GM23338 (cell line): ENCODE measurements at regions not wholly inside any gene's neighbourhood (a gene's known extent, or its start where the extent isn't known, plus 50 kb on each side); places are given as distances from the start of the nearest gene placed in this dataset.

Experiments
- ATAC-seq: fragments of 200-7000 bp; cut with Tn5 transposase; 3 replicates; pipeline ENCODE4 v1.9.1; 2020
- DNase-seq: peaks from one replicate; pipeline ENCODE4 v3.0.0-alpha.2; 2015; ENCODE audit warnings: low spot score
- H2AFZ ChIP-seq: fragments of 200-600 bp; sonication (generic); 2 replicates; pipeline ENCODE4 v1.8.0; 2016; ENCODE audit warnings: antibody characterized with exemption, mild to moderate bottlenecking, moderate library complexity
- H3F3A ChIP-seq: fragments of 200-600 bp; sonication (generic); replicated peaks from 2 replicates; pipeline ENCODE4 v1.8.0; 2017; ENCODE audit warnings: antibody characterized with exemption, mixed run types, low read depth
- H3K27ac ChIP-seq: fragments of 200-600 bp; sonication (generic); 2 replicates; pipeline ENCODE4 v1.6.1; 2016; ENCODE audit warnings: low read depth
- H3K27me3 ChIP-seq: fragments of 200-600 bp; sonication (generic); 2 replicates; pipeline ENCODE4 v1.8.0; 2016; ENCODE audit warnings: mild to moderate bottlenecking, mixed run types, moderate library complexity; ENCODE audit not compliant: insufficient read depth
- H3K36me3 ChIP-seq: fragments of 200-600 bp; sonication (generic); 2 replicates; pipeline ENCODE4 v1.8.0; 2016; ENCODE audit warnings: mild to moderate bottlenecking; ENCODE audit not compliant: insufficient read depth
- H3K4me1 ChIP-seq: fragments of 200-600 bp; sonication (generic); 2 replicates; pipeline ENCODE4 v1.8.0; 2016; ENCODE audit warnings: mild to moderate bottlenecking, moderate library complexity; ENCODE audit not compliant: insufficient read depth
- H3K4me2 ChIP-seq: fragments of 200-600 bp; sonication (generic); 2 replicates; pipeline ENCODE4 v1.7.1; 2017; ENCODE audit warnings: mixed run types
- H3K4me3 ChIP-seq: fragments of 200-600 bp; sonication (generic); 2 replicates; pipeline ENCODE4 v1.6.1; 2016; ENCODE audit warnings: mixed run types
- H3K79me2 ChIP-seq: fragments of 200-600 bp; sonication (generic); replicated peaks from 2 replicates; pipeline ENCODE4 v1.8.0; 2017; ENCODE audit warnings: mild to moderate bottlenecking; ENCODE audit not compliant: insufficient read depth
- H3K9me2 ChIP-seq: fragments of 200-600 bp; sonication (generic); 2 replicates; pipeline ENCODE4 v1.8.0; 2017; ENCODE audit not compliant: insufficient read depth
- H4K20me1 ChIP-seq: fragments of 200-600 bp; sonication (generic); replicated peaks from 2 replicates; pipeline ENCODE4 v1.8.0; 2017; ENCODE audit warnings: mild to moderate bottlenecking; ENCODE audit not compliant: insufficient read depth
- H3K27ac Mint-ChIP-seq: 2 replicates; pipeline ENCODE4 v1.8.0; 2020; ENCODE audit warnings: inconsistent platforms, mild to moderate bottlenecking, moderate library complexity, mixed read lengths
- H3K27me3 Mint-ChIP-seq: 3 replicates; pipeline ENCODE4 v1.8.0; 2022; ENCODE audit warnings: low read depth, mild to moderate bottlenecking, moderate library complexity, mixed read lengths, inconsistent platforms; ENCODE audit not compliant: insufficient read depth, poor library complexity
- H3K36me3 Mint-ChIP-seq: 3 replicates; pipeline ENCODE4 v1.8.0; 2021; ENCODE audit warnings: low read depth, mild to moderate bottlenecking, inconsistent platforms, moderate library complexity, mixed read lengths
- H3K4me1 Mint-ChIP-seq: 3 replicates; pipeline ENCODE4 v1.8.0; 2020; ENCODE audit warnings: mild to moderate bottlenecking, inconsistent platforms, mixed read lengths
- H3K4me3 Mint-ChIP-seq: 3 replicates; pipeline ENCODE4 v1.8.0; 2021; ENCODE audit warnings: moderate library complexity, mild to moderate bottlenecking, inconsistent platforms, mixed read lengths
- H3K9me3 Mint-ChIP-seq: 3 replicates; pipeline ENCODE4 v1.8.0; 2020; ENCODE audit warnings: moderate library complexity, mild to moderate bottlenecking, inconsistent platforms, mixed read lengths
- CREB1 ChIP-seq: fragments of 250-450 bp; sonication (Bioruptor Pico); IDR thresholded peaks from 2 replicates; pipeline ENCODE4 v1.5.0; 2020; ENCODE audit warnings: low read depth, mild to moderate bottlenecking, moderate library complexity
- EZH2 ChIP-seq: fragments of 200-600 bp; sonication (generic); IDR thresholded peaks from one replicate; pipeline ENCODE4 v1.8.0; 2017; ENCODE audit warnings: antibody characterized with exemption, mild to moderate bottlenecking, low read depth; ENCODE audit not compliant: unreplicated experiment
- POLR2AphosphoS5 ChIP-seq: IDR thresholded peaks from 2 replicates; pipeline ENCODE4 v1.6.1; 2016; ENCODE audit warnings: antibody characterized with exemption, low read depth
- STAT1 ChIP-seq: IDR thresholded peaks from one replicate; pipeline ENCODE4 v1.6.1; 2016; ENCODE audit warnings: antibody characterized with exemption; ENCODE audit not compliant: unreplicated experiment
- ZNF114 ChIP-seq: fragments of 250-450 bp; sonication (Bioruptor Pico); IDR thresholded peaks from 2 replicates; pipeline ENCODE4 v1.5.0; 2020; ENCODE audit warnings: mild to moderate bottlenecking, moderate library complexity
- TF ChIP-seq, protein P1 (sequence below), 2 experiments: fragments of 200-600 bp in 1 of 2; sonication (generic) in 1 of 2; conservative IDR thresholded peaks; 2 replicates each; pipeline versions ENCODE4 v1.5.1 to v1.6.1; 2016 to 2017; ENCODE audit warnings: antibody characterized with exemption in 2 of 2, low read depth in 2 of 2, mild to moderate bottlenecking in 2 of 2, moderate library complexity in 1 of 2
- TF ChIP-seq, protein P2 (sequence below): IDR thresholded peaks from one replicate; pipeline ENCODE4 v1.6.1; 2018; ENCODE audit warnings: antibody characterized with exemption; ENCODE audit not compliant: unreplicated experiment
- TF ChIP-seq, protein P3 (sequence below): fragments of 250-450 bp; sonication (Bioruptor Pico); IDR thresholded peaks from 2 replicates; pipeline ENCODE4 v1.5.0; 2020; ENCODE audit warnings: mild to moderate bottlenecking, moderate library complexity

DNA sequence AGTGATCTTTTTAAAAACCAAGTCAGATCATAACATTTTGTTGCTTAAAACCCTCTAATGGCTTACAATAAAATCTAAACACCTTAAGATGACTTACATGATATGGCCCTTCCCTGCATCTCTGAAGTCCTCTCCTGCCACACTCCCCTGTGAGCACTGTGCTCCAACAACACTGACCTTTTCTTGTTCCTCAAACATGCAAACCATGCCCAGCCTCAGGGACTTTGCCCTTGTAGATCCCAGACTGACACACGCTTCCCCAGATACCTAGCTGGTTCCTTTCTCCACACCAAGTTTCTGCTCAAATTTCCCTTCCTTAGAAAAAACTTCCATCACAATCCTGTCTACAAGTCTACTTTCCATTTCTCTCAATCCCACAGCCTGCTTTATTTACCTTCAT, 128.6 kb downstream of the IPO8 start:
- no peaks in the 10 kb centered on the region for H3K79me2 ChIP-seq
- ATAC-seq = no peak
- H3K4me2 ChIP-seq = no peak overlapping the region
- peaks cover 15% of the 10 kb centered on the region; the same call in 1 of the 2 replicates for H3K9me2 ChIP-seq
- no peaks in the 10 kb centered on the region for H3F3A ChIP-seq
- H3K4me1 ChIP-seq = no peaks in the 10 kb centered on the region
- Mint-ChIP-seq H3K9me3 (peaks cover 5% of the 10 kb centered on the region; the same call in 2 of the 3 replicates), H3K27ac (no peak overlapping the region), H3K36me3 (no peaks in the 10 kb centered on the region), H3K4me1 (no peaks in the 10 kb centered on the region), H3K4me3 (no peak overlapping the region), H3K27me3 (peaks cover 2% of the 10 kb centered on the region)
- H3K27ac ChIP-seq = no peak overlapping the region
- H3K4me3 ChIP-seq = no peak overlapping the region
- H3K36me3 ChIP-seq = no peaks in the 10 kb centered on the region
- no peak for DNase-seq
- no peak overlapping the region for H2AFZ ChIP-seq
- TF ChIP-seq EZH2 = no peak
- H3K27me3 ChIP-seq = no peaks in the 10 kb centered on the region
- H4K20me1 ChIP-seq = no peaks in the 10 kb centered on the region

DNA sequence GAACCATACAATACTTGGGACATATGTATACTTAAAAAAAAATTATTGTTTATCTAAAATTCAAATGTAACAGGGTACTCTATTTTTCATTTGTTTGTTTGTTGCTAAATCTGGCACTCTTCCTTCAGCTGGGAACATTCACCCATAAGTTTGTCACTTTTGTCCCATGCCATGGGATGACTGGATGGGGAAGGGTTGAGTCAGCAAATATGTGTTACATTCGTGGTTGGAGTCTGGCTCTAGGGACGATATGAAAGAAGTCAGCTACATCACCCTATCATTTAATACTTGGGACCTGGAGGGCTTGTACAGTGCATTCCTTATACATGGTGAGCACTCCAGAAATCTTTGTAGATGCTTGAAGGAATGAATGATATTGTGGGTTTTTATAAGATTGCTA, 131.3 kb downstream of the IPO8 start:
- no peak overlapping the region for H3K4me3 Mint-ChIP-seq
- H3K9me3 Mint-ChIP-seq = peaks cover 16% of the 10 kb centered on the region
- ATAC-seq (no peak), DNase-seq (no peak)
- peaks cover 15% of the 10 kb centered on the region; the same call in 1 of the 2 replicates for H3K9me2 ChIP-seq
- no peak overlapping the region for H3K27ac ChIP-seq
- peaks cover 2% of the 10 kb centered on the region for H3K27me3 Mint-ChIP-seq
- no peaks in the 10 kb centered on the region for H3K36me3 ChIP-seq
- no peak overlapping the region for H3K27ac Mint-ChIP-seq
- H4K20me1 ChIP-seq = no peaks in the 10 kb centered on the region
- no peaks in the 10 kb centered on the region; the same call in 2 of the 3 replicates for H3K4me1 Mint-ChIP-seq
- no peak overlapping the region for H3K4me2 ChIP-seq
- no peak overlapping the region for H2AFZ ChIP-seq
- TF ChIP-seq CREB1 (CRISPR knock-in tag) = no peak
- TF ChIP-seq, protein P1, sequence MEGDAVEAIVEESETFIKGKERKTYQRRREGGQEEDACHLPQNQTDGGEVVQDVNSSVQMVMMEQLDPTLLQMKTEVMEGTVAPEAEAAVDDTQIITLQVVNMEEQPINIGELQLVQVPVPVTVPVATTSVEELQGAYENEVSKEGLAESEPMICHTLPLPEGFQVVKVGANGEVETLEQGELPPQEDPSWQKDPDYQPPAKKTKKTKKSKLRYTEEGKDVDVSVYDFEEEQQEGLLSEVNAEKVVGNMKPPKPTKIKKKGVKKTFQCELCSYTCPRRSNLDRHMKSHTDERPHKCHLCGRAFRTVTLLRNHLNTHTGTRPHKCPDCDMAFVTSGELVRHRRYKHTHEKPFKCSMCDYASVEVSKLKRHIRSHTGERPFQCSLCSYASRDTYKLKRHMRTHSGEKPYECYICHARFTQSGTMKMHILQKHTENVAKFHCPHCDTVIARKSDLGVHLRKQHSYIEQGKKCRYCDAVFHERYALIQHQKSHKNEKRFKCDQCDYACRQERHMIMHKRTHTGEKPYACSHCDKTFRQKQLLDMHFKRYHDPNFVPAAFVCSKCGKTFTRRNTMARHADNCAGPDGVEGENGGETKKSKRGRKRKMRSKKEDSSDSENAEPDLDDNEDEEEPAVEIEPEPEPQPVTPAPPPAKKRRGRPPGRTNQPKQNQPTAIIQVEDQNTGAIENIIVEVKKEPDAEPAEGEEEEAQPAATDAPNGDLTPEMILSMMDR (conservative IDR thresholded peaks at IDR 0.05; ENCODE audit: low read depth in 2 of 2) = no peak
- TF ChIP-seq, protein P2, sequence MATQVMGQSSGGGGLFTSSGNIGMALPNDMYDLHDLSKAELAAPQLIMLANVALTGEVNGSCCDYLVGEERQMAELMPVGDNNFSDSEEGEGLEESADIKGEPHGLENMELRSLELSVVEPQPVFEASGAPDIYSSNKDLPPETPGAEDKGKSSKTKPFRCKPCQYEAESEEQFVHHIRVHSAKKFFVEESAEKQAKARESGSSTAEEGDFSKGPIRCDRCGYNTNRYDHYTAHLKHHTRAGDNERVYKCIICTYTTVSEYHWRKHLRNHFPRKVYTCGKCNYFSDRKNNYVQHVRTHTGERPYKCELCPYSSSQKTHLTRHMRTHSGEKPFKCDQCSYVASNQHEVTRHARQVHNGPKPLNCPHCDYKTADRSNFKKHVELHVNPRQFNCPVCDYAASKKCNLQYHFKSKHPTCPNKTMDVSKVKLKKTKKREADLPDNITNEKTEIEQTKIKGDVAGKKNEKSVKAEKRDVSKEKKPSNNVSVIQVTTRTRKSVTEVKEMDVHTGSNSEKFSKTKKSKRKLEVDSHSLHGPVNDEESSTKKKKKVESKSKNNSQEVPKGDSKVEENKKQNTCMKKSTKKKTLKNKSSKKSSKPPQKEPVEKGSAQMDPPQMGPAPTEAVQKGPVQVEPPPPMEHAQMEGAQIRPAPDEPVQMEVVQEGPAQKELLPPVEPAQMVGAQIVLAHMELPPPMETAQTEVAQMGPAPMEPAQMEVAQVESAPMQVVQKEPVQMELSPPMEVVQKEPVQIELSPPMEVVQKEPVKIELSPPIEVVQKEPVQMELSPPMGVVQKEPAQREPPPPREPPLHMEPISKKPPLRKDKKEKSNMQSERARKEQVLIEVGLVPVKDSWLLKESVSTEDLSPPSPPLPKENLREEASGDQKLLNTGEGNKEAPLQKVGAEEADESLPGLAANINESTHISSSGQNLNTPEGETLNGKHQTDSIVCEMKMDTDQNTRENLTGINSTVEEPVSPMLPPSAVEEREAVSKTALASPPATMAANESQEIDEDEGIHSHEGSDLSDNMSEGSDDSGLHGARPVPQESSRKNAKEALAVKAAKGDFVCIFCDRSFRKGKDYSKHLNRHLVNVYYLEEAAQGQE = no peak
- TF ChIP-seq ZNF114 (CRISPR knock-in tag) = no peak
- TF ChIP-seq, protein P3, sequence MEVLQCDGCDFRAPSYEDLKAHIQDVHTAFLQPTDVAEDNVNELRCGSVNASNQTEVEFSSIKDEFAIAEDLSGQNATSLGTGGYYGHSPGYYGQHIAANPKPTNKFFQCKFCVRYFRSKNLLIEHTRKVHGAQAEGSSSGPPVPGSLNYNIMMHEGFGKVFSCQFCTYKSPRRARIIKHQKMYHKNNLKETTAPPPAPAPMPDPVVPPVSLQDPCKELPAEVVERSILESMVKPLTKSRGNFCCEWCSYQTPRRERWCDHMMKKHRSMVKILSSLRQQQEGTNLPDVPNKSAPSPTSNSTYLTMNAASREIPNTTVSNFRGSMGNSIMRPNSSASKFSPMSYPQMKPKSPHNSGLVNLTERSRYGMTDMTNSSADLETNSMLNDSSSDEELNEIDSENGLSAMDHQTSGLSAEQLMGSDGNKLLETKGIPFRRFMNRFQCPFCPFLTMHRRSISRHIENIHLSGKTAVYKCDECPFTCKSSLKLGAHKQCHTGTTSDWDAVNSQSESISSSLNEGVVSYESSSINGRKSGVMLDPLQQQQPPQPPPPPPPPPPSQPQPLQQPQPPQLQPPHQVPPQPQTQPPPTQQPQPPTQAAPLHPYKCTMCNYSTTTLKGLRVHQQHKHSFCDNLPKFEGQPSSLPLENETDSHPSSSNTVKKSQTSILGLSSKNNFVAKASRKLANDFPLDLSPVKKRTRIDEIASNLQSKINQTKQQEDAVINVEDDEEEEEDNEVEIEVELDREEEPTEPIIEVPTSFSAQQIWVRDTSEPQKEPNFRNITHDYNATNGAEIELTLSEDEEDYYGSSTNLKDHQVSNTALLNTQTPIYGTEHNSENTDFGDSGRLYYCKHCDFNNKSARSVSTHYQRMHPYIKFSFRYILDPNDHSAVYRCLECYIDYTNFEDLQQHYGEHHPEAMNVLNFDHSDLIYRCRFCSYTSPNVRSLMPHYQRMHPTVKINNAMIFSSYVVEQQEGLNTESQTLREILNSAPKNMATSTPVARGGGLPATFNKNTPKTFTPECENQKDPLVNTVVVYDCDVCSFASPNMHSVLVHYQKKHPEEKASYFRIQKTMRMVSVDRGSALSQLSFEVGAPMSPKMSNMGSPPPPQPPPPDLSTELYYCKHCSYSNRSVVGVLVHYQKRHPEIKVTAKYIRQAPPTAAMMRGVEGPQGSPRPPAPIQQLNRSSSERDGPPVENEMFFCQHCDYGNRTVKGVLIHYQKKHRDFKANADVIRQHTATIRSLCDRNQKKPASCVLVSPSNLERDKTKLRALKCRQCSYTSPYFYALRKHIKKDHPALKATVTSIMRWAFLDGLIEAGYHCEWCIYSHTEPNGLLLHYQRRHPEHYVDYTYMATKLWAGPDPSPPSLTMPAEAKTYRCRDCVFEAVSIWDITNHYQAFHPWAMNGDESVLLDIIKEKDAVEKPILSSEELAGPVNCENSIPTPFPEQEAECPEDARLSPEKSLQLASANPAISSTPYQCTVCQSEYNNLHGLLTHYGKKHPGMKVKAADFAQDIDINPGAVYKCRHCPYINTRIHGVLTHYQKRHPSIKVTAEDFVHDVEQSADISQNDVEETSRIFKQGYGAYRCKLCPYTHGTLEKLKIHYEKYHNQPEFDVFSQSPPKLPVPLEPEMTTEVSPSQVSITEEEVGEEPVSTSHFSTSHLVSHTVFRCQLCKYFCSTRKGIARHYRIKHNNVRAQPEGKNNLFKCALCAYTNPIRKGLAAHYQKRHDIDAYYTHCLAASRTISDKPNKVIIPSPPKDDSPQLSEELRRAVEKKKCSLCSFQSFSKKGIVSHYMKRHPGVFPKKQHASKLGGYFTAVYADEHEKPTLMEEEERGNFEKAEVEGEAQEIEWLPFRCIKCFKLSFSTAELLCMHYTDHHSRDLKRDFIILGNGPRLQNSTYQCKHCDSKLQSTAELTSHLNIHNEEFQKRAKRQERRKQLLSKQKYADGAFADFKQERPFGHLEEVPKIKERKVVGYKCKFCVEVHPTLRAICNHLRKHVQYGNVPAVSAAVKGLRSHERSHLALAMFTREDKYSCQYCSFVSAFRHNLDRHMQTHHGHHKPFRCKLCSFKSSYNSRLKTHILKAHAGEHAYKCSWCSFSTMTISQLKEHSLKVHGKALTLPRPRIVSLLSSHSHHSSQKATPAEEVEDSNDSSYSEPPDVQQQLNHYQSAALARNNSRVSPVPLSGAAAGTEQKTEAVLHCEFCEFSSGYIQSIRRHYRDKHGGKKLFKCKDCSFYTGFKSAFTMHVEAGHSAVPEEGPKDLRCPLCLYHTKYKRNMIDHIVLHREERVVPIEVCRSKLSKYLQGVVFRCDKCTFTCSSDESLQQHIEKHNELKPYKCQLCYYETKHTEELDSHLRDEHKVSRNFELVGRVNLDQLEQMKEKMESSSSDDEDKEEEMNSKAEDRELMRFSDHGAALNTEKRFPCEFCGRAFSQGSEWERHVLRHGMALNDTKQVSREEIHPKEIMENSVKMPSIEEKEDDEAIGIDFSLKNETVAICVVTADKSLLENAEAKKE = no peak
- TF ChIP-seq STAT1 = no peak
- no peak for TF ChIP-seq POLR2AphosphoS5
- no peaks in the 10 kb centered on the region for H3K79me2 ChIP-seq
- no peaks in the 10 kb centered on the region for H3F3A ChIP-seq
- peaks cover 3% of the 10 kb centered on the region; the same call in 1 of the 3 replicates for H3K36me3 Mint-ChIP-seq
- no peak overlapping the region for H3K4me3 ChIP-seq
- no peaks in the 10 kb centered on the region for H3K4me1 ChIP-seq
- no peaks in the 10 kb centered on the region for H3K27me3 ChIP-seq
